T-helper 2 cell treated with Interferon-gamma antibody and Interleukin-4, amounts not matched to agents 100 ng/mL and 5 ng/mL, for 36 hours (primary cell): ENCODE measurements at regions not wholly inside any gene's neighbourhood (a gene's known extent, or its start where the extent isn't known, plus 50 kb on each side); places are given as distances from the start of the nearest gene placed in this dataset.
"Not testable (repeated sequence)": the region's sequence is repeated elsewhere in the genome, so short reads cannot be mapped to it uniquely, and the experiment has no call there.

ENCODE experiments used
- intact Hi-C: fragments of 100-400 bp; cut with micrococcal nuclease; formaldehyde crosslinking; loops from one replicate; pipeline ENCODE4 v1.15.1; 2023

DNA sequence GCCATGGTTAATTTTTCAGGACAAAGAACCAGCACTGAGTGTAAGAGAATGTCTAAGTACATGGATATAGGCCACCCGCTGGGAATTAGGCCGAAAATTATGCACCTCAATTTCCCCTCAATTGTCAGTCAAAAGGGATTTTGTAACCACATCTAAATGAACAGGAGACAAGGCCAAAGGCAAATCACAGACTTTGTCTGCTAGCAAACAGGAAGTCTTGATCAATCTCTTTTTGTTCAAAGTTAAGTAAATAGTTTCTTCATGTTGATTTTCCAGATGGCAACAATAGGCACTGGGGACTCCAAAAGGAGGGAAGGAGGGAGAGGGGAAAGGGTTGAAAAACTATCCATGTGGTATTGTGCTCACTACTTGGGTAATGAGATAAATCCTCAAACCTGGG is 276.0 kb downstream of the COG6 start:
- intact Hi-C loops = no loop called here

DNA sequence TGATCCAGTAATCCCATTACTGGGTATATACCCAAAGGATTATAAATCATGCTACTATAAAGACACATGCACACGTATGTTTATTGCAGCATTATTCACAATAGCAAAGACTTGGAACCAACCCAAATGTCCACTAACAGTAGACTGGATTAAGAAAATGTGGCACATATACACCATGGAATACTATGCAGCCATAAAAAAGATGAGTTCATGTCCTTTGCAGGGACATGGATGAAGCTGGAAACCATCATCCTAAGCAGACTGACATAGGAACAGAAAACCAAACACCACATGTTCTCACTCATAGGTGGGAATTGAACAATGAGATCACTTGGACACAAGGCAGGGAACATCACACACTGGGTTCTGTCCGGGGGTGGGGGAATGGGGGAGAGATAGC is 277.1 kb downstream of the COG6 start:
- intact Hi-C loops = not testable (repeated sequence)

DNA sequence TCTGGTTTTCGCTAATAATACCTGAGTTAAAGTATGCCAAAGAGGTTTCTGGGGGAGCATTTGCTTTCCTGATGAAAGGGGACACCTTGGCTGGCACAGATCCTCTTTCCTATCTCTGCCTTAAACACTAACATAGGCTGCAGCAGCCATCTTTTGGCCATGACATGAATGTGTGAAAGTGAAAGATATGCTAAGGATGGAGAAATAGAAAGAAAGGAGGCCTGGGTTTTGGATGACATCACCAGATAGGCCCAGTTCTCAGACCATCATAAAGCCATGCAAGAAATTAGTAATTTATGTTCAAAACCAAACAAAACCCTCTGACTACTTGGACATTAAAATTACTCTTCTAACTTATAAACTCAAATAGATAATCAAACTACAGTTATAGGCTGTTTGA is 279.7 kb downstream of the COG6 start:
- intact Hi-C loops = no loop called here

DNA sequence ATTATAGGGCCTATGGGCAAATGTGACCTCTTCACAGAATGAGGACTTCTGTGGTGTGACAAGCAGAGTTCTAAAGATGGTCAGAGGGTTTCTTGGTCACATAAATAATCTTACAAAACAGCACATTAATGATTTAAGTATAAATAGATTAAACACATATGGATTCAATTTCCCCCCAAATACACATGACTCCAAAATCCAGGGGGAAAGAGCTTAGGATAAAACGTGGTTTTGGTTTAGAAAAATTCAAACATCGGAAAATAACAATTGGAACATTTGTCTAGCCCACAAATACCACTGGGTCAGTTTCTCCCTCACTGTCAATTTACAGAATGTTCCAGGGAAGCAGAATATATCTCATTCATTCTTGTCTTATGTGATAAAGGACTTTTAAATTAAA is 283.1 kb downstream of the COG6 start:
- intact Hi-C loops = no loop called here

DNA sequence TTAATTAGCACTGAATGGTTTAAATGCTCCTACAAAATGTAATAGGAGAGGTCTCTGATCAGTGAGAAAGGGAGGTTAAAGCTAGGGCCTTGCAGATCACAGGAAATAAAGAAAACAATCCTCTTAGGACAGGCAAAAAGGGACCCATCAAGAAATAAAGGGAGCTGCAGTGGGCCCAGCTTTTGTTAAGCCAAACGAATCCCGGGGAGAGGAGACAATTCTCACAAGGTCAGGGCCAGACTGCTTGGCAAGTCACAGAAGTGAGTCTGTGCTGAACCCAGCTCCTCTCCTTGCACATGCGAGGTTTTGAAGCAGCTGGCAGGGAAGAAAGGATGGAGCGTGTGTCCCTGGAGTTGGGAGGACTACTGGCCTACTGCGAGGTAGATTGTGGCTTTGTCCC is 285.8 kb downstream of the COG6 start:
- intact Hi-C loops = loop anchor here (5.0 kb wide), 1 partner anchor 164 kb away; no protein-coding TSS in a partner anchor

DNA sequence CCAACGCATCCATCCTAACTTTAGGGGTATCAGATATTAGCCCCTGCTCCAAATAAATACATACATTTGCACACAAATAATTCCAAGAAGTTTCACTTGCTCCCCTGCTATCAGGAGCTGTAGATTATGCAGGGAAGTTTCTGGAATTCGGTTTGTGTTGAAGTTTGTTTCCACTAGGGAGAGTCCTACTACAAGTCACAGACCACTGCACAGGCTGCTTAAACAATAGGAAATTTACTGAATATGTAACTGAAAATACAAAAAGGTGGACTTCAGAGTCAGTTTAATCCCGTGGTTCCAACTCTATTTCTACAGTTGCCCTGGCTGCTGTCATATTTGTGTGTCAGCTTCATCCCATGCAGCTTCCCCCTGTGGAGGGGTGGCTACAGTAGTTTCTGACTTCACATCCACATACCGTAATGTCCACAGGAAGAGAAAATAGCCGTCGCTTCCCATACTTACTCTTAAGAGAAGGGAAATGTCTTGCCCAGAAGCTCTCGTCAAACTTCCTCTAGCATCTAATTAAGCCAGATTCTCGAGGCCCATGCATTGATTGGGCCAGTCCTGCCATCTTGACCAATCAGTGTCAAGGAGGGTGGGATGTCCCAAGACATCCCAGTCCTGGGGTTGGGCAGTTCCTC is 286.6 kb downstream of the COG6 start:
- intact Hi-C loops = loop anchor here (1.0 to 5.0 kb wide), 3 partner anchors 165 to 740 kb away; no protein-coding TSS in a partner anchor

DNA sequence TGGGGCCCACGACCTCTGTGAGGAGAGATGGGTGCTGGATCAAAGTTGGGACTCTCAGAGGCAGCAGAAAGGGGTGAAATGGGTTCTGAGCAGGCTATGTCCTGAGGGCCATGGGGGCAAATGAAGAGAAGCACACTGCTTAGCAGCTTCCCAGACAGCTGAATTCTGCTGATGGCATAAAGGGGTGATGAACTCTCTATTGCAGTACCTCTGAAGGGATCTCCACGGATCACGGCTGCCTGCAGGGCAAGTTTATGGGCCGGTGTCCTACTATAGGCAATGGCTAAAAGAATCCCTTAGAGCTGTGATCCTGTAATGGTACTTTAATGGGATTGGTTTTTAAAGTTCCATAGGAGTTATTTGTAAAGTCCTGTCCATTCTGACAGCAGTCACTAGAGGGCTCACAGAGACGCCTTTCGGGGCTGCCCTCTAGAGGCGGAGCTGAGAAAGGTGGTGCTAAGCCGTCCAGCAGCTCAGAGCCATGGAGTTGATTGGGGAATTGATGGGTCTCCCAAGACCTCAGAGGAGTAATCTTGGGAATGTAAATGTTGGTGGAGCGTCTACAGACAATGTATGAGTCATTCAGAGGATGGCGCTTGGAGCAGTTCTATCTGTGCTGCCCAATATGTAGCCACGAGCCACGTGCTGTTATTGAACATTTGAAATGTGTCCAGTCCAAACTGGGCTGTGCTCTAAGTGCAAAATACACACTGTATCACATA is 287.3 kb downstream of the COG6 start:
- intact Hi-C loops = loop anchor here (1.0 to 5.0 kb wide), 3 partner anchors 165 to 740 kb away; no protein-coding TSS in a partner anchor

DNA sequence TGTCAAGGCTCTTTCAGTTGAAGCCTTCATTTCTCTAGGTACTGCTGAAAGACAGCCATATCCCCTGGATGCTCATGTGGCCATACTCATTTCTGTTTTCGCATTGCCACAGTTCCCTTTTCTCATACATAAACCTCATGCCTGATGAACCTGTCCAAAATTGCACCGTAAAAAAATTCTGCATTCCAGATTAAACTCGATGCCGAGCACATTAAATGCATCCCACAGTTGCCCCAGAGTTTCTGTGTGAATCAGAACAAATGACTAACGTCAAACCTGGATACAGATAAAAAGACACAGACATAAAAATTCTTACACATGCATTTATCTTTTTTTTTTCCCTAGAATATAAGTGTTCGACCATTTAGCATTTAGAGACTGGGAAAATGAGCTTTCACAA is 288.2 kb downstream of the COG6 start:
- intact Hi-C loops = loop anchor here (2.0 to 5.0 kb wide), 2 partner anchors 166 to 257 kb away; no protein-coding TSS in a partner anchor

DNA sequence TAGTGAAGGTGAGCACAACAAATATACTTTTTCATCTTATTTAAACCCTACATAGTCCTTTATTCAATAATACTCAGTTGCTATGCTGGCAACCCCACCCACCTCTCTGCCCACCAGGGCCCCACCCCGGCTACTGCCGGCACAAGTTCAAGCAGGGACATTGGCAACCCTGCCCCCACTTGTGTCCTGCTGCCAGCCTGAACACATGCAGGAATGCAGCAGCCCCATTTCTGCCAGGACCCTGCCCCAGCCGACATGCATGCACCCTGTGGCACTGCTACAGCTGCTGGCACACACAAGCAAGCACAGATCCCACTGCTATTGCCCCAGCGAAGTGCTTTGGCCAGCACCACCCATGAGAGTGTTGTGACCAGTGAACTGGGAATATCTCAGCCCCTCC is 289.8 kb downstream of the COG6 start:
- intact Hi-C loops = no loop called here

DNA sequence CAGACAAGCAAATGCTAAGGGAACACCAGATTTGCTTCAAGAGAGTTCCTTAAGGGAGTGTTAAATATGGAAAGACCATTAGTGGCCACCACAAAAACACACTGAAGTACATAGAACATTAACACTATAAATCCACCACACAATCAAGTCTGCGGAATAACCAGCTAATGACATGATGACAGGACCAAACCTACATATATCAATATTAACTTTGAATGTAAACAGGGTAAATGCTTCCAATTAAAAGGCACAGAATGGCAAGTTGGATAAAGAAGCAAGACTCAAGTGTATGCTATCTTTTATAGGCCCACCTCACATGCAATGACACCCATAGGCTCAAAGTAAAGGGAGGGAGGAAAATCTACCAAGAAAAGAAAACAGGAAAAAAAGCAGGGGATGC is 291.3 kb downstream of the COG6 start:
- intact Hi-C loops = no loop called here

DNA sequence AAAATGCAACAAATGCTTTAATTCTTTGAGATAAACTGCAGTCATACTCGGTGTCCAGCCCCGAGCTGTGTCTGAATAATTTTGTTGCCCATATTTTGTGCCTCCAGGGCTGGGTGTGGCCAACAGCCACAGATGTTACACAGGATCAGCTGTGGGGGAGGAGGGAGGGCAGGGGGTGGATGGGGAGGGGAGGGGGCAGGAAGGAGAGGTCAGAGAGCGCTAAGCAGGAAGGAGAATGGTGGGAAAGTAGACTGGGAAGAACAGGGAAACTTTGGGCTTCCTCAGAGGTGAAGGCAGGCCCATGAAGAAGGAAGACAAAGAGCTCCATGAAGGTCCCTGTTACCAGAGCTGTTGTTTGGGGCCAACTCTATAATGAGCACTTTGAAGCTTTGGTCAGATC is 295.8 kb downstream of the COG6 start:
- intact Hi-C loops = no loop called here

DNA sequence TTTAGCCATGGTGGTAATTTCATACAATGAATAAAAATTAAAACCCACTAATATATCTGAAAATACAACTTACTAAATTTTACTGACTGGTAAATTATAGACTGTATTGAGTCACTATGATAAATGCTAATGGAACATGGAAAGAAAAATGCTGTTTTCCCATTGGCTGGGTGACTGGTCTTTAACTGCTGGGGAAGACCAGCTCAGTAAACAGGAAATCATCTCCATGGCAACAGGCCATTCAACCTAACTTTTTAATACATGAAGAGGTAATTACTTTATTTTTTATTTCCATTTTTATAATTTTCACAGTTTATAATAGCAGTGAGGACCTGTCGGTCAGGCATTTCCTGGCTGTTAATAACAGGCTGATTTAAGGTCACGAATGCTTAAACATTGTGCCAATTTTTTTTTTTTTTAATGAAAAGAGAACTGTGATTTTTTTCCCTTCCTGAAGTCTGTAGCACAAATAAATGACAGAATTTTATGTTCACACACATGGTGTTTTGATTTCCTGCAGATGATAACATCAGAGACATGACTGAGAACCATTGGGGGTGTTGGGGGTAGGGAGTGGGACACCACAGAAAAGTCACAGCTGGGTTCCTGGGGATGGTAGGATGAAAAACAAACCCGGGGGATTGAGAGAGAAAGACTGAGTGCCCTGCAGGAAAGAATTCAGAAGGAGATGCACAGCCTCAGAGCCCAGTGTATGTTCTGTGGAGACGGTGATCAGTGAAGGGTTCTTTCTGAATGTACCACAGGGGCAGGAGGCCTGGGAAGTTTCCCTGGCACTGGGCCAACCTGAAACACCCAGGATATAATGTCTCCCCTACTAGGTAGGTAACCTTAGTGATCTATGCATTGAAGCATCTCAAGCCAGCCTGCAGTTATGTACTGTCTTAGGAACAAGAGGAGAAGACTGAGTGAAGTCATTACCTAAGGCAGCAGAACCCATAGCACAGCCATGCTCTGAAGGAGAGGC is 297.1 kb downstream of the COG6 start:
- intact Hi-C loops = no loop called here

DNA sequence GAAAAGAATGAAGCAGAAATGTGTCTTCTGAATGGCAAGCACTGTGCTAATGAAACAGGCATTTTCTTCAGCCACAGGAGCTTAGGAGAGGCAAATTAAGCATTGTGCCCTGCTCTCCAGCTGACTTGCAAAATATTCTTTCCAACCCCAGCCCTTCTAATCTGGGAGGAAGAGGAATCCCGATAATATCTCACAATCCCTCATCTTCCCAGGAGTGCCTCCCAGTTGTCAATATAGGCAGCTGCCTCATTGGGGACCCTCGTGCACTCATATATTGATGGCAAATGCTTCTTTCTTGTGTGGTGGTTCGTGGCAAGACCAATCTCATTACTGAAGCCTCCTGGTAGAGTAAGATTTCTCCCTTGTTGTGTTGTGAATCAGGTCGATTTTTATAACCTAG is 299.0 kb downstream of the COG6 start:
- intact Hi-C loops = no loop called here

DNA sequence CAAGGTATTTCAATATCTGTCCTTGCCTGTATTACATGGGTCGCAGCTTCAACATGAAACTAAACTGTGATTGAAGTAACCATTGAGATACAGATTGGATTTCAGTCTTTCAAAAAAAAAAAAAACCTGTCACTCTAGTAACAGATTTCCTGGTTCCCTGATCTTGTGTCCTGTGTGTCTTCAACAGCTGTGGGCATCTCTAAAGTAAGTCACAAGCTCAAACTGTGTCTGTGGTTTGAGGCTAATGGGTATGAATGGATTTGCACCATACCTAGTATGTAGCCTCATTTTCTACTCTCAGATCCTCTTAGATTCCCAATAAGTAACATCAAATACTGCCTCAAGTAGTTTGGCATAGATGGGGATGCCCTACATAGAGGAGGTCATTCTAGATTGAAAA is 300.1 kb downstream of the COG6 start:
- intact Hi-C loops = loop anchor here (5.0 kb wide), 1 partner anchor 72 kb away; no protein-coding TSS in a partner anchor

DNA sequence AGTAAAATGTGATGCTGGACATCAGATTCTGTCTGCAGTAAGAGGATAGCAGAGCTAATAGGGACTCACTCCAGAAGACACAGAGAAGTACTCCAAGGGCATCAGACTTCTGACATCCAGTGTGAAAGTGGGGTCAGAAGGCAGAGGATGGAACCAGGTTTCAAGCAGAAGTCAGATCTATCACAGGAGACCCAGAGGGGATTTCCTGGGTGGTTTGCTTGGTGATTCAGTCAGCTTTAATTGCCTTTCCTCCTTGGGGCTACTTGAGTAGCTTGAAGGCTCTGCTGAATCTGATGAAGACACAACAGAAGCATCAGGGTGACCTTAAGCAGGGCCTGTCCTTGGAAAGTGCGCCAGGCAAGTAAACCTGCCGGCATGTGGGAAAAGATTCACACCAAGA is 300.6 kb downstream of the COG6 start:
- intact Hi-C loops = loop anchor here (5.0 kb wide), 1 partner anchor 71 kb away; no protein-coding TSS in a partner anchor

DNA sequence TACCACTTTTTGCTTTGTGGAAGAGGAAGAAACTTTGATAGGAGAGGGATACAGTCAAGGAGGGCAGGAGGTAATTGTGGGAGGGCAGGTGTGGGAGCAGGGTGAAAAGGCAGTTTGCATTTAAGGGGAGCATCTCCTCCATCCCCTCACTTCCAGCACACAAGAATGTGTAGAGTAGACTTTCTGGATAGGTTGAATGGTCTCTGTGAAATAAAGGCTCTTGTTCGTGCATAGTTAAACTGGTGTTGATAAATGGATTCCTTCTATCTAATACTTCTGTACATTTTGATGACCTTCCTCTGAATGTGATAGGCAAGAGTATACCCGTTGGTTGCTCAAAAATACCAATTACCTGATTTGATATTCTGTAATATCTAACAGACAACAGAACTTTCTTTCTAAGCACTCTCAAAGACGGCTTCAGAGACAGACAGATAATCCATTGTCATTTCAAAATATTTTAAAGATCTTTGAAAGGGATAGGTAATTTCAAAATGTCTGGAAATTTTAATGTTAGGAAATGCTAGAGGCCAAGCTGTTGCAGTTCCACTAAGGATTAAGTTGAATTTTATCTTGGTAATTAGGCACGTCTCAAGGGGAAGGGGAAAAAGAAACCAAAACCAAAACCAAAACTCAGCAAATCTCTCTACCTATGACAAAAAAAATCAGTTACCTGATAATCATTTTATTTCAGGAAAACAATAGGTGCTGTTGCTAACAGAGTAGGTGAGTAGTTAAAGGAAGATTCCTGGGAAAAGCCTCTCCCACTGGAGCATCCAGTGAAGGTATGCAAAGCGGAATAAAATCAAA is 302.6 kb downstream of the COG6 start:
- intact Hi-C loops = loop anchor here (5.0 kb wide), 1 partner anchor 69 kb away; no protein-coding TSS in a partner anchor

DNA sequence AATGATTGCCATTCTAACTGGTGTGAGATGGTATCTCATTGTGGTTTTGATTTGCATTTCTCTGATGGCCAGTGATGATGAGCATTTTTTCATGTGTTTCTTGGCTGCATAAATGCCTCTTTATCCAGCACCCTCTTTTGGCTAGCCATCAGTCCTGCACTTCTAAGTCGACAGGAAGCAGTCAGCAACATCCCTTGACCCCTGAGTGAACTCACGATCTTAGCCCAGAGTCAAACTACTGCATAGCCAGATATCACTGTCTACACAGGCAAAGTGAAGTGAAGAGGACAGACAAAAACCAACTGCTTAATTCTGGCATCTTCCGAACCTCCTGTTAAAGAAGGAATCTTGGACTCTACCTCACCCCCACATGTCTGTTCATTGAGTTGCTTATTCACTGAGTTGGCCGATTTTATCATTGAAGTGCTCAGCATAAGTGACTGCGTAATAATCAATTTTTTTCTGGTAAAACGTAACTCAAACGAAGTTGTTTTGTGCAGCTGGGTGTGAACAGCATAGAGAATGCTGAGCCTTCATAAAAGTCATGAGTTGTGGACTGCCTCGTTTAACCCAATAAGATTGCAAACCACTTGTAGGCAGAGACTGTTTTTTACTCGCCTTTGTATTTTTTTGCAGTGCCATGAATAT is 304.2 kb downstream of the COG6 start:
- intact Hi-C loops = loop anchor here (5.0 kb wide), 1 partner anchor 68 kb away; no protein-coding TSS in a partner anchor

DNA sequence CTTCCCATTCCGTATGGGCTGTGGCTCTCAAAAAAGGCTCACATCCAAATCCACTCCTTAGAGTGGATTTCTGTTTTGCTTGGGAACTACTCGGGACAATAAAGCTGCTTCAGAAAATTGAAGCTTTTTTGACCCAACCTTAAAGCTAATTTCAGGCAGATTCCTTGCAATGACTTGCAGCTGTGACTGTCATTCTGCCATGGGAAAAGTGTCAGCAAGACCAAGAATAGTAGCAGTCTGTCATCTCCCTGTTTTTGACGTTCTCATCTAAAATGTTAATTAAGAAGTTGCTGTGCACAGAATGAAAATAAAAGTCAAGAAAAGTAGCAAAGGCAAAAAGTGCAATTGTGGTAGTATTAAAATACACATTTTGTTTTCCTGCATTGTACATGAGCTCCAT is 304.7 kb downstream of the COG6 start:
- intact Hi-C loops = no loop called here

DNA sequence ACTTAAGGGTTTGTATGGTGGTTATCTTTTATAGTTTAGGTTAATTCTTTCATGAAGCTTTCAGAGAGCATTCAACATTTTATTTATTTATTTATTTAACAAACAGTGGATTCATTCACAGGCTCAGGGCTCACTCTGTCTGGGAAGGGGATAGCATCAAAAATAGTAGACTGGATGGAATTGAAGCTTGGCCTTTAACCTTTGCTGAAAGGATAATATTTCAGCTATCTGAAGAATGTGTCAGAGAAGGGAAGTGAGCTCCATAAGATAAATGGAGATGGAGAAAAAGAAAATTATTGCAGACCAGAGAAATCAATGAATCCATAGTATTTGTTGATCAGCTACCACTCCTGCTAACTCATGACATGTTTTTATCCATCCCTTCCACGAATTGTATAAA is 305.6 kb downstream of the COG6 start:
- intact Hi-C loops = no loop called here

DNA sequence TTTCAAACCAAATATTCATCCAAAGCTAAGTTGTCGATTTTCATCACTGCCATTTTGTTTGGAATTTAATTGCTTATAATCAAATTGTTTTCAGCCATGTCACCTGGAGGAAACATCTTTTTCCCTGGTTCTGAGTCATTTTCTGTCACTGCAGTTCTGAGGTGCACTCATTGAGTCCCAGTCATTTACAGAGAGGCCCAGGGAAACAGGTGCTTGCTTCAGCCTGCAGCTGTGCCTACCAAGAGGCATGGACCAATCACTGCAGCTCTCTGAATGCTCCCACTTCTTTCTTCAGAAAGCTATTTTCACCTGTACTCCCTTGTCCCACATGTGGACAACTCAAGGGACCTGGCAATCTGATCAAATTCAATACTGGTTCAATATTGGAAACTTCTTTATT is 308.1 kb downstream of the COG6 start:
- intact Hi-C loops = no loop called here
